GM21447 (cell line): ENCODE measurements at regions not wholly inside any gene's neighbourhood (a gene's known extent, or its start where the extent isn't known, plus 50 kb on each side); places are given as distances from the start of the nearest gene placed in this dataset.

Experiments
- ATAC-seq: cut with Tn5 transposase; IDR thresholded peaks from one replicate; pipeline ENCODE4 v1.9.1; 2021; ENCODE audit not compliant: unreplicated experiment

DNA sequence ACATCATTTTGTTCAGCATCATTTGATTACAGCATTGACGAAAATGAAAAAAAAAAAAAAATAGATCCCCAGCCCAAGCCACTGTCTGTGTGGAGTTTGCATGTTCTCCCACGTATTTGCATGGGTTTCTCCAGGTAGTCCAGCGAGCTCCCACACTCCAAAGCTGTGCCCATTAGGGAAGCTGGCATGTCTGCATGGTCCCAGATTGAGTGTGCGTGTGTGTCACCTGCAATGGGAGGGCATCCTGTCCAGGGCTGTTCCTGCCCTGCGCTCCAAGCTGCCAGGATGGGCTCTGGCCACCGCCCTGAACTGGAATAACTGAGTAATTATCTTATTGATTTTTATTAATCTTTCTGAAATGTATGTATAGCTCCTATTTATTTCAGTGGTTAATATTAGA, 88.6 kb downstream of the KLF12 start:
- ATAC-seq = no peak

DNA sequence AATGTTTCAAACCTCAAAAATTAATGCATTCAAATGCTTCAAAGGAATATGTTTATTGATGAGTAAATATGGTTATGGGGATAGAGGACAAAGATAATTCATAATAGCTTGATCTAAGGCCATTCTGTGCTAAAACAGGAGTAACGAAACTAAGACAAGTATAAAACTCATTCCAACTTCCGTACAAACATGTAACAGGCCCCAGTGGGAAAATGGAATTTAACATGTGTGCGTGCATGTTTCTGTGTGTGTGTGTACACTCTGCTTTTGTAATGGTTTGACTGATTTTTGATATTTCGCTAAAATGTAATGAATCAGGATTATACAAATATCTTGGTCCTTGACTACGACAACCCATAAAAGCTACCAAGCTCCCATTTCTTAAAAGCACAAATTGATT, 91.0 kb downstream of the KLF12 start:
- no peak for ATAC-seq

DNA sequence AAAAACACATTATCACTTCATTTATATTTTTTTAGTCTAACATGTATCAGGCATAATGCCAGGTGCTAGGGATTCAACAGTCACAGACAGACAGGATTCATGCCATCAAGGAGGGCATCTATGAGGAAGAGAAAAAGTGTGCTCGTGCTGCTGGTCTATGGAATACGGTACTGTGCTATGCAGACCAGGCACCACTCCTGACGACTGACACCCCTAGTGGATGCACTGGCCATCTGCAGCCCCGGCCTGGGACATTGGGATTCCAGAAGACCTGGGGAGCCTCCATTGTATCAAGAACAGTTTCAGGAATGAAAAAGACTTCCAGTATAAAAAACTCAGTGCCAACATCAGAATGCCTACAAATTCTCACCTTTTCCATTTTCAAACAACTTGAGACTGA, 94.0 kb downstream of the KLF12 start:
- peak; percentile 97 for ATAC-seq

DNA sequence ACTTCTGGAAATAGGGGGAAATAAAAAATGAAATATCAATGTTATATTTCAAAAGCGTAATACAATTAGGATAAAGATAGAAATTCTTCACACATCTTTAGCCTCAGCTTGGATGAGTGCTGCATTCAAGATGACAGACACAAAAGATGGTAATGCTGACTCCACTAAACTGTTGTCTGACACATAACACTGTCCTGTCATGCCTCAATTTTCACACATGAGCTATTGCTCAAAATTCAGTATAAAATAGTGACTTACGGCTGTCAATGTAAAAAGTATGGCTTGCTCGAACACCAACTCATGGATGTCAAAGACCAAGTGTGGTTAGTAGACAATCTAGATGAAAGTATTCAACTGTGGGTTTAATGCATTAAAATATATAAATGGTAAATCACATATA, 94.5 kb downstream of the KLF12 start:
- no peak for ATAC-seq

GRCh38 chr13:74039154-74039553, 95.0 kb downstream of the KLF12 start:
- no peak for ATAC-seq

DNA sequence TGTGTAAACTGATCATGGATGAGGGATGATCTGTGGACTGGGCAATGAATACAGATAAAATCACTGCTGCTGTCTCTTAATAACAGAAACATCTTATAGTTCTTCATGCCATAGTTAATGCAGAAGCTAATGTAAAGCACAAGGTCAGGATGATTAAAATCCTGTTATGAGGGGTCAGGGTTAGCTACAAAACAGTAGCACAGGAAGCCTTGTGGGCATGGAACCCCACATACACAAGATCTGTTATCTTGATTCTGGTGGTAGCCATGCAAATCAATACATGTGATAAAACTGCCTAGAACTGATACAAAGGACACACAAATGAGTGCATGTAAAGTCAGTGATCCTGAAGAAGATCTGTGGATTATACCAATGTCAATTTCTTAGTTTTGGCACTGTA, 96.4 kb downstream of the KLF12 start:
- no peak for ATAC-seq

DNA sequence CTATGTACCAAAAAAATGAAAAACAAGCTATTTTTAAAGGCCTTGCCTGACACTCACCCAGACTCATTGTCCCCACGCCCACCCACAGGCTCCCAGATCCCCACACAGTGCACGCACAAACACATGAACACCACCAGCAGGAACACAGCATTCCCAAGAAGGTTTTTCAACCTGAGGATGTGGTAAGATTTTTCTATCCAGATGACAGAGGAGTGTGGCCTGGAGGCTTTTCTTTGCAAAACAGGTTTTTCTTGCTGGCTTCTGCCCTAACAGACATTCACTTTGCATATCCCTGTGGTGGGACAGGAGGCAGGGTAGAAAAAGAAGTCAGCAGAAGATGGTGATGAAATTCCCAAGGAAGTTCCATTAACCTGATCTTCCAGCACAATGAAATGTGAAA, 97.8 kb downstream of the KLF12 start:
- ATAC-seq = no peak

GRCh38 chr13:74035896-74036295, 98.3 kb downstream of the KLF12 start:
- no peak for ATAC-seq

- no peak for ATAC-seq
These were observed 101.9 kb downstream of the KLF12 start for GRCh38 chr13:74032325-74032724.

DNA sequence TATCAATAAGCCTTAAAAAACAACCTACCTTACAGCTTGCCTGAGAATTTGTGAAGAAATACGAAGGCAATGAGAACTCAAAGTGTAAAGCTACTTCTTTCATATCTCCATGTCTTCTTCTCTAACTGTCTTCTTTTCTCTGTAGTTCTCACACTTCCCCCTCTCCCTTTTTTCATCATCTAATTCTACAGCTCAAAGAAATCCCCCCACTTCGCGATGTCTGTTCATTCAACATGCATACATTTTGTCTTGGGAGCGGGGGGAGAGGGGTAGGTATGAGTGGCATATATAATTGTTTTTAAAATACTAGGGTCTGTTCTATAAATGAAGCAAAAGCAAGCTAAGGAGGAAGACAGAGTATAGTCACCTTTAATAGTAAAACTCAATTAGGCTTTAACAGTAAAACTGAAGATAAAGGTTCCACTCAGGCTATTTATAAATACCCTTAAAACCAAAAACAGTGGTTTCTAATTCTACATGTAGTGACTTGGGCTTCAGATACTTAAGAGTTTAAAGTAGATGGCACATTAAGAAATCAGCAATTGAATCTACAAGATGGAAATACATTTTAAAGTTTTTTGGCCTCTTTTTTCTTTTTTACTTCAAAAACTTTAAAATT, 106.9 kb downstream of the KLF12 start:
- peak; percentile 49 for ATAC-seq

DNA sequence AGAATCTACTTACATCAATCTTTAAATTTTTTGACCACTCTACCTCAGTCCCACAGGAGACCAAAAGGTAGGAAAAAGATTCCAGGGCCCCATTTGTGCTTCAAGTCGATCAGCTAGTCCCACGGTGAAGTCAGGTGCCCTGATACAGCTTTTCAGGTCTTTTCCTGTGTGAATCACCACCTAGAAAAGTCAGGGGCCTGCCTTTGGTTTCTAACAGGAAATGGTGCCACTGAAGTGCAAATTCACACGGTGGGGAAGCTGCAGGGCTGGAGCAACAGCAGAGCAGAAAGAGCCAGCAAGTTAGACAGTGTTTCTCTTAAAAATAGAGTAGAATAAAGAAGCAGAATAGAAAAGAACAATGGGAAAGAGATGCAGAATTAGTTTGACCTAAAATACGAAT, 107.5 kb downstream of the KLF12 start:
- peak; percentile 92 for ATAC-seq

GRCh38 chr13:74025369-74025768, 108.8 kb downstream of the KLF12 start:
- ATAC-seq = no peak

- ATAC-seq = no peak
These were observed 109.3 kb downstream of the KLF12 start for GRCh38 chr13:74024856-74025255.

- no peak for ATAC-seq
These were observed 109.9 kb downstream of the KLF12 start for GRCh38 chr13:74024314-74024713.

- ATAC-seq = no peak
These were observed 110.7 kb downstream of the KLF12 start for GRCh38 chr13:74023484-74023883.

- no peak for ATAC-seq
These were observed 112.7 kb downstream of the KLF12 start for GRCh38 chr13:74021505-74021904.

GRCh38 chr13:74018062-74018431, 116.2 kb downstream of the KLF12 start:
- no peak for ATAC-seq

- ATAC-seq = peak; percentile 72
These were observed 116.7 kb downstream of the KLF12 start for GRCh38 chr13:74017301-74018061.

- ATAC-seq = no peak
These were observed 119.1 kb downstream of the KLF12 start for GRCh38 chr13:74015137-74015536.

DNA sequence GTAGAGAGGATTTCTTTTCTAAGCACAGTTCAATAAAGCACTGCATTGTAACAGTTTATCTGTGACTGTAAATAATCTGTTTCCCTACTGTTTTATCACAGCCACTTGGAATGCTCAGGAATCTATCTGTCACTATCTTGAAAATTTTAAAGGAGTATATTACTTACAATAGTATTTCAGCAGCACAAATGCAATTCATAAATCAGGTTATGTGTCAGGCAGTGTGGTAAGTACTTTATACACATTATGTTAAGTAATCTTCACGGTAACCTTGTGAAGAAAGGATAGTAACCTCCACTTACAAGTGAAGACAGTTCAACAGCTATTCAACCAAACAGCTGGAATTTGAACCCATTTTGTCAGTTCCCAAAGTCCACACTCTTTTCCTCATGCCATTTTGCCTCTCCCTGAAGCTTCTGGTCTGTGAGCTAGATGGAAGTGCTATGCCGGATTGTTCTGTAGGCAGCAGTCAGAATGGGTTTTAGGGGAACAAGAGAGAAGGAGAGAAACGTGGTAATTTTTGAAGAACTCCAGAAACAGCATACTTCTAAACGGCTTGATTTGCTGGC, 125.0 kb downstream of the KLF12 start:
- no peak for ATAC-seq

DNA sequence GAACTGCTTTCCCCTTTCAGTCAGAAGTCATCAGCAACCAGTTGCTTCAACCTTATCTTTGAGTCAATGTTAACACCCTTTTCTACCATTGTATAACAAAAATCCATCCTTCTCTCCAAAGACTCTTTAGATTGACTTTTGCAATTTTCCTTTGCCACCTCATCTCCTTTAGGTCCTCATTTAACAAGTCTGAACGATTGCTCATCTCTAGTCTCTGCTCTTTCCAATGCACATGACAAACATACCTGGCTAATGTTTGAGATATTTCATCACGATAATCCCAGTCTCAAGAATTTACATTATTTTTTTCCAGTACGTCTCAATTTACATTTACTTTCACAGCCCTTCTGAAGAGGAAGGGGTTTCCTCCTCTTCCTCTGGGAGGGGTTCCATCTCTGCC, 127.5 kb downstream of the KLF12 start:
- no peak for ATAC-seq

GRCh38 chr13:74005320-74006157, 128.7 kb downstream of the KLF12 start:
- ATAC-seq = no peak
